ENCODE measurements at regions not wholly inside any gene's neighbourhood (a gene's known extent, or its start where the extent isn't known, plus 50 kb on each side); places are given as distances from the start of the nearest gene placed in this dataset.

- TF ChIP-seq CTCF (IDR thresholded peaks at IDR 0.05; ENCODE audit: extremely low read depth in 1 of 2, insufficient read depth in 1 of 2, low read depth in 1 of 2, low read length in 2 of 2) (no peak), EZH2 (IDR thresholded peaks at IDR 0.05; ENCODE audit: borderline replicate concordance, low read depth, low read length, severe bottlenecking) (no peak), FOS (IDR thresholded peaks at IDR 0.05; ENCODE audit: borderline replicate concordance, insufficient read depth, low read length) (no peak), POLR2AphosphoS5 (IDR thresholded peaks at IDR 0.05; ENCODE audit: insufficient read depth, low read depth, low read length) (no peak), POLR2A (IDR thresholded peaks at IDR 0.05; ENCODE audit: low read depth, low read length) (no peak), MYC (IDR thresholded peaks at IDR 0.05; ENCODE audit: low read depth, low read length) (no peak), MAX (IDR thresholded peaks at IDR 0.05; ENCODE audit: insufficient read depth, insufficient read length) (no peak)
These were observed 303.2 kb downstream of the TEX13C start for GRCh38 chrX:125622899-125623298.
